Astrocyte (in vitro differentiated cells and primary cell): ENCODE measurements at regions not wholly inside any gene's neighbourhood (a gene's known extent, or its start where the extent isn't known, plus 50 kb on each side); places are given as distances from the start of the nearest gene placed in this dataset.

Source experiments
- DNase-seq: peaks from one replicate; pipeline ENCODE4 v3.0.0-alpha.2; 2010; ENCODE audit warnings: low read depth
- FAIRE-seq: peaks from 2 replicates; lab custom pipeline; 2011; peaks lifted over from hg19 to GRCh38; lab: Jason Lieb, UNC
- H2AFZ ChIP-seq: 2 replicates; pipeline ENCODE4 v1.6.0; 2012; ENCODE audit warnings: low read depth, low read length, inconsistent platforms
- H3K27ac ChIP-seq: 2 replicates; pipeline ENCODE4 v1.5.1; 2011; ENCODE audit warnings: low read depth, low read length, inconsistent platforms
- H3K27me3 ChIP-seq: 2 replicates; pipeline ENCODE4 v1.6.0; 2011; ENCODE audit warnings: low read length, inconsistent platforms; ENCODE audit not compliant: insufficient read depth
- H3K36me3 ChIP-seq: 2 replicates; pipeline ENCODE4 v1.5.1; 2011; ENCODE audit warnings: low read length, inconsistent platforms; ENCODE audit not compliant: insufficient read depth
- H3K4me1 ChIP-seq: 2 replicates; pipeline ENCODE4 v1.5.1; 2011; ENCODE audit warnings: low read length, inconsistent platforms; ENCODE audit not compliant: insufficient read depth
- H3K4me2 ChIP-seq: 2 replicates; pipeline ENCODE4 v1.6.0; 2012; ENCODE audit warnings: low read length, inconsistent platforms
- H3K4me3 ChIP-seq: 2 replicates; pipeline ENCODE4 v1.5.1; 2011; ENCODE audit warnings: low read depth, mild to moderate bottlenecking, low read length, inconsistent platforms; ENCODE audit not compliant: insufficient read depth
- H3K79me2 ChIP-seq: 2 replicates; pipeline ENCODE4 v1.6.0; 2012; ENCODE audit warnings: mild to moderate bottlenecking, low read length, inconsistent platforms; ENCODE audit not compliant: insufficient read depth
- H3K9ac ChIP-seq: 2 replicates; pipeline ENCODE4 v1.6.0; 2012; ENCODE audit warnings: mild to moderate bottlenecking, low read length, inconsistent platforms
- H3K9me3 ChIP-seq: 2 replicates; pipeline ENCODE4 v1.5.1; 2012; ENCODE audit warnings: low read depth, mild to moderate bottlenecking, low read length, inconsistent platforms; ENCODE audit not compliant: insufficient read depth
- H4K20me1 ChIP-seq: 2 replicates; pipeline ENCODE4 v1.6.0; 2012; ENCODE audit warnings: low read length, inconsistent platforms; ENCODE audit not compliant: insufficient read depth
- H3K27ac Mint-ChIP-seq: one replicate; pipeline ENCODE4 v1.8.0; 2021; ENCODE audit warnings: mild to moderate bottlenecking, mixed read lengths; ENCODE audit not compliant: unreplicated experiment
- H3K27me3 Mint-ChIP-seq: one replicate; pipeline ENCODE4 v1.8.0; 2021; ENCODE audit warnings: low read depth, mixed read lengths; ENCODE audit not compliant: unreplicated experiment
- H3K36me3 Mint-ChIP-seq: one replicate; pipeline ENCODE4 v1.8.0; 2021; ENCODE audit warnings: low read depth, mixed read lengths; ENCODE audit not compliant: unreplicated experiment
- H3K4me1 Mint-ChIP-seq: one replicate; pipeline ENCODE4 v1.8.0; 2021; ENCODE audit warnings: low read depth, mixed read lengths; ENCODE audit not compliant: unreplicated experiment
- H3K4me3 Mint-ChIP-seq: one replicate; pipeline ENCODE4 v1.8.0; 2021; ENCODE audit warnings: mild to moderate bottlenecking, moderate library complexity, mixed read lengths; ENCODE audit not compliant: unreplicated experiment
- H3K9me3 Mint-ChIP-seq: one replicate; pipeline ENCODE4 v1.8.0; 2021; ENCODE audit warnings: mild to moderate bottlenecking, mixed read lengths; ENCODE audit not compliant: unreplicated experiment
- EZH2 ChIP-seq: IDR thresholded peaks from 2 replicates; pipeline ENCODE4 v1.6.1; 2012; ENCODE audit warnings: mild to moderate bottlenecking, low read length, inconsistent platforms; ENCODE audit not compliant: insufficient read depth
- TF ChIP-seq, protein P1 (sequence below): IDR thresholded peaks from 2 replicates; pipeline ENCODE4 v1.5.1; 2011; ENCODE audit warnings: low read depth, mild to moderate bottlenecking, inconsistent platforms, low read length, moderate library complexity; ENCODE audit not compliant: insufficient read depth

DNA sequence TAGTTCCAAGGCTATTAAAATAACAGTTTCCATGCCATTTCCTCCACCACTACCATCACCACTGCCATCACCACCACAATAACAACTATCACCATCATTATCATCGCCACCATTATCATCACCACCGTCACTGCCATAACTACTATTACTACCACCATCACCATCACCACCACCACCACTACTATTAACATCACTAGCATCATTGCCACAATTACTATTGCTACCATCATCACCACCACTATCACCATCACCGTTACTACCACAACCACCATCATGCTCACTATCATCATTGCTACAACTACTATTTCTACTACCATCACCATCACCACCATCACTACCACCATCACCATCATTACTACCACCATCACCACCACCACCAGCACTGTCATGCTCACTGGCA, 185.9 kb upstream of the MAF start:
- no peaks in the 10 kb centered on the region for H3K79me2 ChIP-seq
- H3K4me3 Mint-ChIP-seq, result no peak overlapping the region
- no peaks in the 10 kb centered on the region for H3K36me3 Mint-ChIP-seq
- H3K27me3 Mint-ChIP-seq, result peaks cover 3% of the 10 kb centered on the region
- H3K27ac ChIP-seq, result no peak overlapping the region
- no peaks in the 10 kb centered on the region for H3K9me3 Mint-ChIP-seq
- no peaks in the 10 kb centered on the region for H3K4me1 Mint-ChIP-seq
- no peak overlapping the region for H3K9ac ChIP-seq
- H3K9me3 ChIP-seq, result no peaks in the 10 kb centered on the region
- H3K27ac Mint-ChIP-seq, result no peak overlapping the region
- H3K4me2 ChIP-seq, result no peak overlapping the region
- TF ChIP-seq EZH2, result no peak
- TF ChIP-seq, protein P1, sequence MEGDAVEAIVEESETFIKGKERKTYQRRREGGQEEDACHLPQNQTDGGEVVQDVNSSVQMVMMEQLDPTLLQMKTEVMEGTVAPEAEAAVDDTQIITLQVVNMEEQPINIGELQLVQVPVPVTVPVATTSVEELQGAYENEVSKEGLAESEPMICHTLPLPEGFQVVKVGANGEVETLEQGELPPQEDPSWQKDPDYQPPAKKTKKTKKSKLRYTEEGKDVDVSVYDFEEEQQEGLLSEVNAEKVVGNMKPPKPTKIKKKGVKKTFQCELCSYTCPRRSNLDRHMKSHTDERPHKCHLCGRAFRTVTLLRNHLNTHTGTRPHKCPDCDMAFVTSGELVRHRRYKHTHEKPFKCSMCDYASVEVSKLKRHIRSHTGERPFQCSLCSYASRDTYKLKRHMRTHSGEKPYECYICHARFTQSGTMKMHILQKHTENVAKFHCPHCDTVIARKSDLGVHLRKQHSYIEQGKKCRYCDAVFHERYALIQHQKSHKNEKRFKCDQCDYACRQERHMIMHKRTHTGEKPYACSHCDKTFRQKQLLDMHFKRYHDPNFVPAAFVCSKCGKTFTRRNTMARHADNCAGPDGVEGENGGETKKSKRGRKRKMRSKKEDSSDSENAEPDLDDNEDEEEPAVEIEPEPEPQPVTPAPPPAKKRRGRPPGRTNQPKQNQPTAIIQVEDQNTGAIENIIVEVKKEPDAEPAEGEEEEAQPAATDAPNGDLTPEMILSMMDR, result no peak
- DNase-seq (no peak), FAIRE-seq (no peak)
- H3K4me3 ChIP-seq, result no peak overlapping the region
- H4K20me1 ChIP-seq, result no peaks in the 10 kb centered on the region
- H3K27me3 ChIP-seq, result no peaks in the 10 kb centered on the region
- no peaks in the 10 kb centered on the region for H3K4me1 ChIP-seq
- H3K36me3 ChIP-seq, result no peaks in the 10 kb centered on the region
- no peak overlapping the region for H2AFZ ChIP-seq

DNA sequence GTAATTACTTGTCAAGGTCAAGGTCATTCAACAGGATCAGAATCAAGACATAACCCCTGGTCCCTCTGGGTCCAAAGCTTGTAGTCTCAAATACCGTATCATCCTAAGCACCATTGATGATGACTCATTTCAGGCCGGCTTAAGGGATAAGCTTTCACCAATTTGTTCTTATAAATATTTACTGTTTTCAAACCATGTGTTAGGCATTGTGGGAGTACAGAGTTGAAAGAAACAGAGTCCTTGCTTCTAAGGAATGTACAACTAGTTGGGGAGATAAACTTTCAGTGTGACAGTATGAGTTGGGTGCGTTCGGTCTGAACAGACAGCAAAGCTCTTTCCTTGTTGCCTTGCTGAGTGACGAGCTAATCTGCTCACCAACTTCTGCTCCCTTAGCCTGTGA, 183.5 kb upstream of the MAF start:
- Mint-ChIP-seq H3K36me3 (no peaks in the 10 kb centered on the region), H3K4me1 (no peaks in the 10 kb centered on the region), H3K9me3 (no peaks in the 10 kb centered on the region), H3K4me3 (no peak overlapping the region), H3K27ac (no peak overlapping the region), H3K27me3 (no peaks in the 10 kb centered on the region)
- DNase-seq (no peak), FAIRE-seq (no peak)
- Histone ChIP-seq H4K20me1 (no peaks in the 10 kb centered on the region), H3K79me2 (no peaks in the 10 kb centered on the region), H3K9ac (no peak overlapping the region), H3K9me3 (no peaks in the 10 kb centered on the region), H3K4me2 (no peak overlapping the region), H3K4me1 (no peaks in the 10 kb centered on the region), H3K27ac (no peak overlapping the region), H3K27me3 (no peaks in the 10 kb centered on the region), H3K36me3 (no peaks in the 10 kb centered on the region), H3K4me3 (no peak overlapping the region), H2AFZ (no peak overlapping the region)
- TF ChIP-seq, protein P1, result no peak
- no peak for TF ChIP-seq EZH2

DNA sequence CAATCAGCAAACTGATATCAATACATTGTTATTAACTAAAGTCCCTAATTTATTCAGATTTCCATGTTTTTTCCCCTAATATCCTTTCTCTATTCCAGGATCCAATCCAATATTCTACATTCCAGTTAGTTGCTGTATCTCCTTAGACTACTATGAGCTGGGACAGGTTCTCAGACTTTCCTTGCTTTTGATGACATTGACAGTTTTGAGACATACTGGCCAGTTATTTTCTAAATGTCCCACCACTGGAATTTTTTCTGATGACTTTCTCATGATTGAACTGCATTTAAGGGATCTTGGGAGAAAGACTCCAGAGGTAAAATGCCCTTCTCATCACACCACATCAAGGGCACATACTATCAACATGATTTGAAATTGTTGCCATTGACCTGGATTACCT, 177.1 kb upstream of the MAF start:
- H3K36me3 ChIP-seq, result no peaks in the 10 kb centered on the region
- DNase-seq (no peak), FAIRE-seq (no peak)
- H3K9me3 ChIP-seq, result no peaks in the 10 kb centered on the region
- no peak overlapping the region for H3K27ac ChIP-seq
- peaks cover 3% of the 10 kb centered on the region for H3K27me3 Mint-ChIP-seq
- H4K20me1 ChIP-seq, result no peaks in the 10 kb centered on the region
- no peak overlapping the region for H2AFZ ChIP-seq
- H3K4me1 ChIP-seq, result peaks cover 10% of the 10 kb centered on the region
- no peaks in the 10 kb centered on the region for H3K36me3 Mint-ChIP-seq
- H3K4me1 Mint-ChIP-seq, result peaks cover 9% of the 10 kb centered on the region
- H3K27ac Mint-ChIP-seq, result no peak overlapping the region
- H3K9me3 Mint-ChIP-seq, result no peaks in the 10 kb centered on the region
- no peaks in the 10 kb centered on the region for H3K27me3 ChIP-seq
- H3K79me2 ChIP-seq, result no peaks in the 10 kb centered on the region
- H3K4me2 ChIP-seq, result no peak overlapping the region
- H3K9ac ChIP-seq, result no peak overlapping the region
- TF ChIP-seq, protein P1, result no peak
- TF ChIP-seq EZH2, result no peak
- no peak overlapping the region for H3K4me3 Mint-ChIP-seq
- H3K4me3 ChIP-seq, result no peak overlapping the region
